Right lobe of liver (tissue), 6 donors: ENCODE measurements at regions not wholly inside any gene's neighbourhood (a gene's known extent, or its start where the extent isn't known, plus 50 kb on each side); places are given as distances from the start of the nearest gene placed in this dataset.

Experiments
- ATAC-seq, 4 donors: fragments of 200-7000 bp; cut with Tn5 transposase; one replicate each; pipeline ENCODE4 v1.9.1; 2020; ENCODE audit warnings: mild to moderate bottlenecking in 4 of 4, moderate library complexity in 4 of 4
- DNase-seq, 3 donors: peaks; one replicate each; pipeline ENCODE4 v3.0.0-alpha.2; 2020
- H3K27ac ChIP-seq, 3 donors: fragments of 200-600 bp; one replicate each; pipeline ENCODE4 v1.8.0; 2022
- H3K27me3 ChIP-seq, 2 donors: fragments of 200-600 bp; one replicate each; pipeline ENCODE4 v1.8.0; 2022
- H3K36me3 ChIP-seq, 4 donors: fragments of 200-600 bp; sonication (generic) in 1 of 4; one replicate each; pipeline versions ENCODE4 v1.5.1 to v1.8.0; 2017 to 2022; ENCODE audit warnings: control low read depth in 1 of 4
- H3K4me1 ChIP-seq, 4 donors: fragments of 200-600 bp; sonication (generic) in 1 of 4; one replicate each; pipeline versions ENCODE4 v1.5.1 to v1.8.0; 2017 to 2022; ENCODE audit warnings: control low read depth in 1 of 4
- H3K4me3 ChIP-seq, 3 donors: fragments of 200-600 bp; one replicate each; pipeline ENCODE4 v1.8.0; 2022
- H3K9me3 ChIP-seq, 4 donors: fragments of 200-600 bp; sonication (generic) in 1 of 4; one replicate each; pipeline versions ENCODE4 v1.5.1 to v1.8.0; 2017 to 2022; ENCODE audit warnings: control low read depth in 1 of 4
- CTCF ChIP-seq, 4 donors: fragments of 200-600 bp in 3 of 4; fragments of 450-650 bp in 1 of 4; IDR thresholded peaks; one replicate each; pipeline versions ENCODE4 v1.5.1 to v1.8.0; 2016 to 2022; ENCODE audit warnings: antibody characterized with exemption in 4 of 4, mild to moderate bottlenecking in 2 of 4
- POLR2A ChIP-seq: fragments of 450-650 bp; IDR thresholded peaks from one replicate; pipeline ENCODE4 v1.6.1; 2017; ENCODE audit warnings: antibody characterized with exemption, mild to moderate bottlenecking
- WGBS: methylation state at CpG from one replicate; pipeline ENCODE4 v1.1.6; 2018; ENCODE audit warnings: low coverage, low lambda C conversion rate; ENCODE audit not compliant: insufficient coverage; ENCODE audit errors: missing lambda C conversion rate; 5-methylcytosine and 5-hydroxymethylcytosine counted together
- intact Hi-C, 2 donors: fragments of 100-400 bp; cut with DNase I; formaldehyde crosslinking; loops; one replicate each; pipeline versions ENCODE4 v1.11.2 to v1.14.1; 2022
- donor health status: DM: no; HTN: yes; CAD: no.
- donor health status: DM: no; HTN: no; CAD: no.
- donor health status: DM: no; HTN: no; CAD: no.
- donor health status: DM: no; HTN: yes; CAD: no.
- donor health status: DM: no; HTN: yes; CAD: no.

GRCh38 chr15:95923792-95924191, 406.7 kb upstream of the NR2F2 start:
- Histone ChIP-seq H3K4me3 (no peak overlapping the region), H3K4me1 (no peaks in the 10 kb centered on the region), H3K36me3 (no peaks in the 10 kb centered on the region), H3K27ac (no peak overlapping the region), H3K27me3 (no peaks in the 10 kb centered on the region), H3K9me3 (no peaks in the 10 kb centered on the region)
- DNase-seq = no peak
- TF ChIP-seq POLR2A (no peak), CTCF (IDR thresholded peaks at IDR 0.05) (no peak)
- no peak for ATAC-seq
- WGBS = 44% methylated on average over 4 of the region's 4 CpGs
- intact Hi-C loops = no loop called here

GRCh38 chr15:95928822-95929221, 401.7 kb upstream of the NR2F2 start:
- ATAC-seq (no peak), DNase-seq (no peak)
- 74% methylated on average over 3 of the region's 3 CpGs for WGBS
- Histone ChIP-seq H3K9me3 (no peaks in the 10 kb centered on the region), H3K4me1 (no peaks in the 10 kb centered on the region), H3K27ac (no peak overlapping the region), H3K36me3 (no peaks in the 10 kb centered on the region), H3K27me3 (no peaks in the 10 kb centered on the region), H3K4me3 (no peak overlapping the region)
- TF ChIP-seq CTCF (IDR thresholded peaks at IDR 0.05) (no peak), POLR2A (no peak)
- intact Hi-C loops = no loop called here

- ATAC-seq = peak in 1 of 4 donors; percentile 23
- no peaks in the 10 kb centered on the region for H3K4me1 ChIP-seq
- DNase-seq = no peak
- H3K36me3 ChIP-seq = no peaks in the 10 kb centered on the region
- intact Hi-C loops = no loop called here
- H3K27ac ChIP-seq = no peak overlapping the region
- H3K9me3 ChIP-seq = no peaks in the 10 kb centered on the region
- TF ChIP-seq POLR2A (no peak), CTCF (IDR thresholded peaks at IDR 0.05) (no peak)
- H3K27me3 ChIP-seq = no peaks in the 10 kb centered on the region
- WGBS = 51% methylated on average over 7 of the region's 7 CpGs
- H3K4me3 ChIP-seq = no peak overlapping the region
Observed at GRCh38 chr15:95929232-95929846, 401.2 kb upstream of the NR2F2 start.

GRCh38 chr15:95930659-95931375, 399.7 kb upstream of the NR2F2 start:
- Histone ChIP-seq H3K9me3 (no peaks in the 10 kb centered on the region), H3K36me3 (no peaks in the 10 kb centered on the region), H3K4me3 (no peak overlapping the region), H3K4me1 (no peaks in the 10 kb centered on the region), H3K27ac (no peak overlapping the region), H3K27me3 (no peaks in the 10 kb centered on the region)
- DNase-seq = no peak
- no peak for ATAC-seq
- 79% methylated on average over 9 of the region's 10 CpGs for WGBS
- intact Hi-C loops = no loop called here
- TF ChIP-seq CTCF (IDR thresholded peaks at IDR 0.05) = no peak
- TF ChIP-seq POLR2A = no peak
